Activated CD8-positive, alpha-beta T cell treated with anti-CD3 and anti-CD28 coated beads, Interleukin-2, amount 10 ng/mL, durations not matched to agents 7 days and 5 days (primary cell): ENCODE measurements at regions not wholly inside any gene's neighbourhood (a gene's known extent, or its start where the extent isn't known, plus 50 kb on each side); places are given as distances from the start of the nearest gene placed in this dataset.
"Not testable (repeated sequence)": the region's sequence is repeated elsewhere in the genome, so short reads cannot be mapped to it uniquely, and the experiment has no call there.

ENCODE experiments used
- ATAC-seq: fragments of 150-1000 bp; cut with Tn5 transposase; one replicate; pipeline ENCODE4 v1.10.0; 2021; ENCODE audit warnings: moderate library complexity
- CTCF ChIA-PET: fragments of 350-600 bp; sonication (Branson Sonifier 250); formaldehyde crosslinking; loops from one replicate; lab custom pipeline; 2021; ENCODE audit warnings: antibody characterized with exemption; lab: Charles Lee
- POLR2A ChIA-PET: fragments of 350-600 bp; sonication (Branson Sonifier 250); formaldehyde crosslinking; loops from one replicate; lab custom pipeline; 2021; ENCODE audit warnings: antibody characterized with exemption; lab: Charles Lee
- DNase-seq: peaks from one replicate; pipeline ENCODE4 v3.0.0-alpha.2; 2020
- H3K27ac Mint-ChIP-seq: one replicate; pipeline ENCODE4 v1.8.0; 2021; ENCODE audit warnings: mild to moderate bottlenecking, mixed read lengths
- H3K27me3 Mint-ChIP-seq: one replicate; pipeline ENCODE4 v1.8.0; 2021; ENCODE audit warnings: low read depth, mixed read lengths
- H3K36me3 Mint-ChIP-seq: one replicate; pipeline ENCODE4 v1.8.0; 2021; ENCODE audit warnings: low read depth, mixed read lengths
- H3K4me1 Mint-ChIP-seq: one replicate; pipeline ENCODE4 v1.8.0; 2021; ENCODE audit warnings: low read depth, mixed read lengths
- H3K4me3 Mint-ChIP-seq: one replicate; pipeline ENCODE4 v1.8.0; 2021; ENCODE audit warnings: mild to moderate bottlenecking, mixed read lengths
- H3K9me3 Mint-ChIP-seq: one replicate; pipeline ENCODE4 v1.8.0; 2022; ENCODE audit warnings: mixed read lengths; ENCODE audit not compliant: insufficient read depth

DNA sequence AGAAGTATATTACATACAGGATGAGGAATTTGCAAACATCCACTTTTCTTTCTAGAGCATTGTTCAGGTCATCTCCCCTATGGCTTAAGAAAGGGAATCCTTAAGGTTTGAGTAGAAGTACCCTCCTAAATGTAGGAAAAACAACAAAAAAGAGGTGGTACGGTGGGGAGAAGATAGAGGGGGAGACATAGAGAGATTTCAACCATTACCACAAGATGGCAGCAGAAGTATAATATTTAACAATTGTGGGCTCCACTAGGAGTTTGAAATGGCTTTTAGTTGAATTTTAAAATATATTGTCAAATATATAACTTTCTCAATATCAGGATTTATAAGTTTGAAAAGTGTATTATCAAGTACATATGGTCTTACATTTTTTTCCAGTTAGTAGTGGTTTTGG is 72.7 kb upstream of the PRKG1 start:
- ChIA-PET POLR2A (no interaction called here), CTCF (no interaction called here)
- no peaks in the 10 kb centered on the region for H3K36me3 Mint-ChIP-seq
- H3K4me1 Mint-ChIP-seq: no peaks in the 10 kb centered on the region
- H3K4me3 Mint-ChIP-seq: no peak overlapping the region
- H3K9me3 Mint-ChIP-seq: no peaks in the 10 kb centered on the region
- H3K27ac Mint-ChIP-seq: no peak overlapping the region
- ATAC-seq: no peak
- H3K27me3 Mint-ChIP-seq: peaks cover 3% of the 10 kb centered on the region
- DNase-seq: no peak

DNA sequence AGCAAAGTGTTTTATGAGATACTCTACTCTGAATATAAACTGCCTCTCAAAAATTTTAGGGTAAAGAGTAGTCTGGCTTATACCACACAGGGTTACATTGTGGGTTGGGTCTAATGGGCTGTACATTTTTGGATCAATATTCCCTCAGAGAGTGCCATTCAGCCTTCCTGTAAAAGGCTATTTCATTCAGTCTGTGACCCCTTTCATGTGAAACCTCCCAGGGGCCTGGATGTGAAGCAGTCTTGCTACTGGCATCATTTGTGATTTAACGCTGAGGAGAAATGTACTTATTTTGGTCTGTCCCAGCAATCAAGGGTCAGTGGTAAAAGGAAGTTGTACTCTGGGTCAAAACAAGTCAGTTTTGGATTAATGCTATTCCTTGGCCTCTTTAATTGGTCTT is 71.8 kb upstream of the PRKG1 start:
- no peaks in the 10 kb centered on the region for H3K4me1 Mint-ChIP-seq
- H3K36me3 Mint-ChIP-seq: no peaks in the 10 kb centered on the region
- H3K4me3 Mint-ChIP-seq: no peak overlapping the region
- H3K9me3 Mint-ChIP-seq: no peaks in the 10 kb centered on the region
- ATAC-seq: no peak
- no peak overlapping the region for H3K27ac Mint-ChIP-seq
- ChIA-PET POLR2A (no interaction called here), CTCF (no interaction called here)
- H3K27me3 Mint-ChIP-seq: no peaks in the 10 kb centered on the region
- DNase-seq: no peak

GRCh38 chr10:51004776-51005175 is 69.5 kb upstream of the PRKG1 start:
- peaks cover 3% of the 10 kb centered on the region for H3K27me3 Mint-ChIP-seq
- H3K36me3 Mint-ChIP-seq: no peaks in the 10 kb centered on the region
- no peak overlapping the region for H3K4me3 Mint-ChIP-seq
- H3K27ac Mint-ChIP-seq: no peak overlapping the region
- H3K4me1 Mint-ChIP-seq: no peaks in the 10 kb centered on the region
- POLR2A ChIA-PET: no interaction called here
- CTCF ChIA-PET: no interaction called here
- H3K9me3 Mint-ChIP-seq: no peaks in the 10 kb centered on the region
- no peak for ATAC-seq
- no peak for DNase-seq

GRCh38 chr10:51005551-51005950 is 68.7 kb upstream of the PRKG1 start:
- DNase-seq: no peak
- no peak for ATAC-seq
- ChIA-PET POLR2A (interaction anchor here (0.5 kb wide), 1 partner anchor 354 kb away, joined by 3 read pairs; no protein-coding TSS in a partner anchor), CTCF (interaction anchor here (0.8 kb wide), 1 partner anchor 23 kb away, joined by 3 read pairs; no protein-coding TSS in a partner anchor)
- H3K9me3 Mint-ChIP-seq: no peaks in the 10 kb centered on the region
- H3K27ac Mint-ChIP-seq: no peak overlapping the region
- no peaks in the 10 kb centered on the region for H3K36me3 Mint-ChIP-seq
- H3K27me3 Mint-ChIP-seq: peaks cover 3% of the 10 kb centered on the region
- no peaks in the 10 kb centered on the region for H3K4me1 Mint-ChIP-seq
- H3K4me3 Mint-ChIP-seq: no peak overlapping the region

- Mint-ChIP-seq H3K9me3 (no peaks in the 10 kb centered on the region), H3K36me3 (no peaks in the 10 kb centered on the region), H3K27me3 (peaks cover 3% of the 10 kb centered on the region), H3K4me3 (no peak overlapping the region), H3K4me1 (no peaks in the 10 kb centered on the region), H3K27ac (no peak overlapping the region)
- DNase-seq (no peak), ATAC-seq (no peak)
- CTCF ChIA-PET: no interaction called here
- POLR2A ChIA-PET: no interaction called here
These were observed 67.6 kb upstream of the PRKG1 start for GRCh38 chr10:51006686-51007085.

DNA sequence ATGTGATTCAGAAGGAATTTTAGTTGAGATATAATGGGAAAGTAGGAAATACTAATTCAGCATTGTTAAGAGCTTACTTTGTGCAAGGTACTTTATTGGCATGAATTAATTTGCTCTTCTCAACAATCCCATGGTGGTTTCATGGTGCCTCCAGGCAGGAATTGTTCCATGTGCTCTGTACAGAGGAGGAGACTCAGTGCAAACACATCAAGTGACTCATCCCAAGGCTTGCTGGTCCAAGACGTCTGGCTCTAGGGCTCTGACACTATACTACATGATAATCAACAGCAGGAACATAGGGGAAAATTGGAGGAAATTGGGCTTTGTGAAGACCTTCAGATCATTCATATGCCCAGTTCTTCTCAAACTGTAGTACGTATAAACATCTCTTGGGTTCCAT is 66.5 kb upstream of the PRKG1 start:
- ChIA-PET CTCF (no interaction called here), POLR2A (no interaction called here)

GRCh38 chr10:51008346-51008745 is 65.9 kb upstream of the PRKG1 start:
- ChIA-PET CTCF (no interaction called here), POLR2A (no interaction called here)
- no peaks in the 10 kb centered on the region for H3K4me1 Mint-ChIP-seq
- no peaks in the 10 kb centered on the region for H3K9me3 Mint-ChIP-seq
- no peaks in the 10 kb centered on the region for H3K36me3 Mint-ChIP-seq
- H3K27ac Mint-ChIP-seq: no peak overlapping the region
- H3K4me3 Mint-ChIP-seq: no peak overlapping the region
- no peak for ATAC-seq
- no peak for DNase-seq
- peaks cover 3% of the 10 kb centered on the region for H3K27me3 Mint-ChIP-seq

More for the DNA sequence above, 66.5 kb upstream of the PRKG1 start:
- no peak overlapping the region for H3K4me3 Mint-ChIP-seq
- H3K27ac Mint-ChIP-seq: no peak overlapping the region
- peaks cover 3% of the 10 kb centered on the region for H3K27me3 Mint-ChIP-seq
- DNase-seq (no peak), ATAC-seq (no peak)
- no peaks in the 10 kb centered on the region for H3K36me3 Mint-ChIP-seq
- no peaks in the 10 kb centered on the region for H3K9me3 Mint-ChIP-seq
- no peaks in the 10 kb centered on the region for H3K4me1 Mint-ChIP-seq

GRCh38 chr10:51010977-51011376 is 63.3 kb upstream of the PRKG1 start:
- CTCF ChIA-PET: no interaction called here
- peak; percentile 24 for DNase-seq
- POLR2A ChIA-PET: no interaction called here

DNA sequence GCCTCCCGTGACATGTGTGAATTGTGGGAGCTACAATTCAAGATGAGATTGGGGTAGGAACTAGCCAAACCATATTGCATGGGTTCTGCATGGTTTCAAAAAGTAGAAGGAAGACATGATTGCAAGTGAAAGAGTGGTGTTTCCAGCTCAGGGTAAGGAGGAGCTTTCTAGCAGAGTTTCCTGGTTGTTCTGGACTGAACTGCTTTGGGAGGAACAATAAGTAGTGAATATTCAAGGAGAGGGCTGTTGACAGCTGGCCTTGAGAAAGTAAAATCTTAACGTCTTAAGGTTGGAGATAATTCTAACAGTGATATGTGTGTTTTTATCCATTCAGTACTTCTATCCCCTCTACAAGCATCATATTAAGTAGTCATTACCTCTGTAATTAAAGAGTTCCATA is 62.2 kb upstream of the PRKG1 start:
- Mint-ChIP-seq H3K27me3 (peaks cover 3% of the 10 kb centered on the region), H3K36me3 (no peaks in the 10 kb centered on the region), H3K4me1 (no peaks in the 10 kb centered on the region), H3K9me3 (no peaks in the 10 kb centered on the region), H3K27ac (no peak overlapping the region), H3K4me3 (no peak overlapping the region)
- ChIA-PET POLR2A (no interaction called here), CTCF (no interaction called here)
- DNase-seq: no peak
- no peak for ATAC-seq

More at GRCh38 chr10:51010977-51011376, 63.3 kb upstream of the PRKG1 start:
- Mint-ChIP-seq H3K9me3 (no peaks in the 10 kb centered on the region), H3K36me3 (no peaks in the 10 kb centered on the region), H3K27me3 (peaks cover 3% of the 10 kb centered on the region), H3K4me1 (no peaks in the 10 kb centered on the region), H3K27ac (no peak overlapping the region), H3K4me3 (no peak overlapping the region)
- ATAC-seq: no peak

GRCh38 chr10:51014680-51015389 is 59.5 kb upstream of the PRKG1 start:
- Mint-ChIP-seq H3K4me1 (no peaks in the 10 kb centered on the region), H3K27me3 (no peaks in the 10 kb centered on the region), H3K36me3 (no peaks in the 10 kb centered on the region), H3K9me3 (no peaks in the 10 kb centered on the region), H3K4me3 (no peak overlapping the region), H3K27ac (no peak overlapping the region)
- ChIA-PET POLR2A (no interaction called here), CTCF (no interaction called here)
- DNase-seq (no peak), ATAC-seq (no peak)

DNA sequence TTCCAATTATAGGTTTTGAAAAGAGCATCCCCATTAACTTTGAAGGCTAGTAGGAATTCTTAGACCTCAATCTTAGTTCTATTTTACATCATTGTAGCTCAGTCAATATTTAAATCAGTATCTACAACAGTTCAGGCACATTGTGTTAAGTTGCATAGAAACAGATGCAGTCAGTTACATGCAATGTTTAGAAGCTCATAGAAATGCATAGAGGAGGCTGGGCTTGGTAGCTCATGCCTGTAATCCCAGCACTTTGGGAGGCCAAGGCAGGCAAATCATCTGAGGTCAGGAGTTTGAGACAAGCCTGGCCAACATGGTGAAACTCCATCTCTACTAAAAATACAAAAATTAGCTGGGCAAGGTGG is 58.9 kb upstream of the PRKG1 start:
- H3K9me3 Mint-ChIP-seq, H3K4me1 Mint-ChIP-seq, H3K4me3 Mint-ChIP-seq, CTCF ChIA-PET, H3K27ac Mint-ChIP-seq, H3K36me3 Mint-ChIP-seq, ATAC-seq, H3K27me3 Mint-ChIP-seq, DNase-seq, POLR2A ChIA-PET: not testable (repeated sequence)

GRCh38 chr10:51020200-51020599 is 54.1 kb upstream of the PRKG1 start:
- POLR2A ChIA-PET: no interaction called here
- Mint-ChIP-seq H3K4me3 (no peak overlapping the region), H3K27me3 (no peaks in the 10 kb centered on the region), H3K9me3 (no peaks in the 10 kb centered on the region), H3K36me3 (no peaks in the 10 kb centered on the region), H3K27ac (no peak overlapping the region), H3K4me1 (no peaks in the 10 kb centered on the region)
- DNase-seq (no peak), ATAC-seq (no peak)
- CTCF ChIA-PET: no interaction called here
